ENCODE measurements at regions not wholly inside any gene's neighbourhood (a gene's known extent, or its start where the extent isn't known, plus 50 kb on each side); places are given as distances from the start of the nearest gene placed in this dataset. TPM values are rescaled to one million over a fixed set of nuclear protein-coding genes. Genes with fewer than 3 reads are reported as not detected.

Small RNA genes lying in the stretch of these regions (small RNA-seq; reads per million reads assigned to genes)
- gene MTND4LP16 = not detected
